ENCODE measurements at regions not wholly inside any gene's neighbourhood (a gene's known extent, or its start where the extent isn't known, plus 50 kb on each side); places are given as distances from the start of the nearest gene placed in this dataset.

GRCh38 chr10:78479467-78479866 lies 445.8 kb downstream of the RPS24 start:
- WGBS: 87% methylated on average over 3 of the region's 3 CpGs

GRCh38 chr10:78481842-78482241 lies 448.2 kb downstream of the RPS24 start:
- H3K9me3 ChIP-seq: no peaks in the 10 kb centered on the region
- no peak overlapping the region for H3K27ac ChIP-seq
- no peak for DNase-seq (ENCODE audit: low spot score in 2 of 2)
- 76% methylated on average over 3 of the region's 3 CpGs for WGBS
- TF ChIP-seq POLR2A (IDR thresholded peaks at IDR 0.05) (no peak), EP300 (IDR thresholded peaks at IDR 0.05) (no peak), POLR2AphosphoS5 (IDR thresholded peaks at IDR 0.05) (no peak), CTCF (IDR thresholded peaks at IDR 0.05) (no peak)
- no peaks in the 10 kb centered on the region for H3K36me3 ChIP-seq
- H3K4me3 ChIP-seq: no peak overlapping the region
- no peaks in the 10 kb centered on the region for H3K4me1 ChIP-seq
- peaks cover 6% of the 10 kb centered on the region for H3K27me3 ChIP-seq

More at GRCh38 chr10:78479467-78479866, 445.8 kb downstream of the RPS24 start:
- Histone ChIP-seq H3K4me1 (no peaks in the 10 kb centered on the region), H3K4me3 (no peak overlapping the region), H3K9me3 (no peaks in the 10 kb centered on the region), H3K27ac (no peak overlapping the region), H3K27me3 (peaks cover 6% of the 10 kb centered on the region), H3K36me3 (no peaks in the 10 kb centered on the region)
- TF ChIP-seq CTCF (IDR thresholded peaks at IDR 0.05) (no peak), EP300 (IDR thresholded peaks at IDR 0.05) (no peak), POLR2AphosphoS5 (IDR thresholded peaks at IDR 0.05) (no peak), POLR2A (IDR thresholded peaks at IDR 0.05) (no peak)
- DNase-seq (ENCODE audit: low spot score in 2 of 2): no peak

GRCh38 chr10:78483641-78484040 lies 450.0 kb downstream of the RPS24 start:
- DNase-seq (ENCODE audit: low spot score in 2 of 2): no peak
- H3K27ac ChIP-seq: no peak overlapping the region
- TF ChIP-seq POLR2AphosphoS5 (IDR thresholded peaks at IDR 0.05) (no peak), EP300 (IDR thresholded peaks at IDR 0.05) (no peak), CTCF (IDR thresholded peaks at IDR 0.05) (no peak), POLR2A (IDR thresholded peaks at IDR 0.05) (no peak)
- no peaks in the 10 kb centered on the region for H3K27me3 ChIP-seq
- no peaks in the 10 kb centered on the region for H3K4me1 ChIP-seq
- no peaks in the 10 kb centered on the region for H3K9me3 ChIP-seq
- 63% methylated on average over 3 of the region's 3 CpGs for WGBS
- H3K36me3 ChIP-seq: no peaks in the 10 kb centered on the region
- H3K4me3 ChIP-seq: no peak overlapping the region

- WGBS: 88% methylated on average over 1 of the region's 1 CpG
Observed at GRCh38 chr10:78489034-78489433, 455.4 kb downstream of the RPS24 start.

GRCh38 chr10:78491812-78492211 lies 458.1 kb downstream of the RPS24 start:
- TF ChIP-seq EP300 (IDR thresholded peaks at IDR 0.05): no peak
- TF ChIP-seq CTCF (IDR thresholded peaks at IDR 0.05): no peak
- TF ChIP-seq POLR2AphosphoS5 (IDR thresholded peaks at IDR 0.05): no peak
- no peak for TF ChIP-seq POLR2A (IDR thresholded peaks at IDR 0.05)
- Histone ChIP-seq H3K27ac (no peak overlapping the region), H3K9me3 (no peaks in the 10 kb centered on the region), H3K4me3 (no peak overlapping the region), H3K27me3 (no peaks in the 10 kb centered on the region), H3K36me3 (no peaks in the 10 kb centered on the region), H3K4me1 (no peaks in the 10 kb centered on the region)
- WGBS: 69% methylated on average over 2 of the region's 5 CpGs
- no peak for DNase-seq (ENCODE audit: low spot score in 2 of 2)

More at GRCh38 chr10:78489034-78489433, 455.4 kb downstream of the RPS24 start:
- no peaks in the 10 kb centered on the region for H3K9me3 ChIP-seq
- no peak overlapping the region for H3K4me3 ChIP-seq
- H3K4me1 ChIP-seq: no peaks in the 10 kb centered on the region
- TF ChIP-seq CTCF (IDR thresholded peaks at IDR 0.05) (no peak), POLR2A (IDR thresholded peaks at IDR 0.05) (no peak), POLR2AphosphoS5 (IDR thresholded peaks at IDR 0.05) (no peak), EP300 (IDR thresholded peaks at IDR 0.05) (no peak)
- H3K27ac ChIP-seq: no peak overlapping the region
- no peaks in the 10 kb centered on the region for H3K36me3 ChIP-seq
- no peaks in the 10 kb centered on the region for H3K27me3 ChIP-seq
- DNase-seq (ENCODE audit: low spot score in 2 of 2): no peak

All from suprapubic skin (tissue), 4 donors.